NCI-H1092 (cell line): ENCODE measurements at regions not wholly inside any gene's neighbourhood (a gene's known extent, or its start where the extent isn't known, plus 50 kb on each side); places are given as distances from the start of the nearest gene placed in this dataset.
A peak's percentile ranks its signal among the peaks of the same experiment; 100 is the strongest.
"Not testable (repeated sequence)": the region's sequence is repeated elsewhere in the genome, so short reads cannot be mapped to it uniquely, and the experiment has no call there.

ENCODE experiments used
- DNase-seq: peaks from one replicate; lab custom pipeline; 2025; lab: John Stamatoyannopoulos, UW

GRCh38 chr4:77446601-77447000 lies 159.0 kb upstream of the CXCL13 start:
- DNase-seq, result no peak

GRCh38 chr4:77449171-77449570 lies 156.4 kb upstream of the CXCL13 start:
- DNase-seq, result peak; percentile 0

GRCh38 chr4:77450006-77450405 lies 155.6 kb upstream of the CXCL13 start:
- no peak for DNase-seq

GRCh38 chr4:77451530-77451929 lies 154.1 kb upstream of the CXCL13 start:
- no peak for DNase-seq

- not testable (repeated sequence) for DNase-seq
These were observed 153.5 kb upstream of the CXCL13 start for GRCh38 chr4:77452117-77452516.

GRCh38 chr4:77453911-77454310 lies 151.7 kb upstream of the CXCL13 start:
- no peak for DNase-seq

- DNase-seq, result no peak
These were observed 150.8 kb upstream of the CXCL13 start for GRCh38 chr4:77454858-77455257.

GRCh38 chr4:77464100-77464499 lies 141.5 kb upstream of the CXCL13 start:
- DNase-seq, result not testable (repeated sequence)

GRCh38 chr4:77465271-77465670 lies 140.3 kb upstream of the CXCL13 start:
- no peak for DNase-seq

GRCh38 chr4:77466430-77466829 lies 139.2 kb upstream of the CXCL13 start:
- no peak for DNase-seq

GRCh38 chr4:77471821-77472495 lies 133.7 kb upstream of the CXCL13 start:
- DNase-seq, result no peak

GRCh38 chr4:77473509-77473908 lies 132.1 kb upstream of the CXCL13 start:
- DNase-seq, result no peak

- DNase-seq, result no peak
These were observed 123.8 kb upstream of the CXCL13 start for GRCh38 chr4:77481856-77482255.

GRCh38 chr4:77488882-77489281 lies 116.7 kb upstream of the CXCL13 start:
- DNase-seq, result no peak

GRCh38 chr4:77493120-77493752 lies 112.4 kb upstream of the CXCL13 start:
- DNase-seq, result no peak

- no peak for DNase-seq
These were observed 111.6 kb upstream of the CXCL13 start for GRCh38 chr4:77493829-77494551.

GRCh38 chr4:77496457-77496856 lies 109.2 kb upstream of the CXCL13 start:
- no peak for DNase-seq

- no peak for DNase-seq
These were observed 104.8 kb upstream of the CXCL13 start for GRCh38 chr4:77500801-77501200.

GRCh38 chr4:77501240-77501639 lies 104.4 kb upstream of the CXCL13 start:
- DNase-seq, result no peak

- no peak for DNase-seq
These were observed 103.8 kb upstream of the CXCL13 start for GRCh38 chr4:77501851-77502250.

GRCh38 chr4:77504407-77504806 lies 101.2 kb upstream of the CXCL13 start:
- DNase-seq, result no peak

GRCh38 chr4:77505275-77505957 lies 100.2 kb upstream of the CXCL13 start:
- no peak for DNase-seq

GRCh38 chr4:77505958-77506319 lies 99.7 kb upstream of the CXCL13 start:
- DNase-seq, result no peak
